ENCODE measurements at regions not wholly inside any gene's neighbourhood (a gene's known extent, or its start where the extent isn't known, plus 50 kb on each side); places are given as distances from the start of the nearest gene placed in this dataset.

- in situ Hi-C loops (cut with HindIII; ENCODE audit: low sequenced_read_pairs), result no loop called here
These were observed 289.6 kb downstream of the SEC61B start for GRCh38 chr9:99511723-99512122.

GRCh38 chr9:99513441-99514112 lies 291.5 kb downstream of the SEC61B start:
- in situ Hi-C loops (cut with HindIII; ENCODE audit: low sequenced_read_pairs), result no loop called here

GRCh38 chr9:99515093-99515492 lies 293.0 kb downstream of the SEC61B start:
- in situ Hi-C loops (cut with HindIII; ENCODE audit: low sequenced_read_pairs), result no loop called here

- in situ Hi-C loops (cut with HindIII; ENCODE audit: low sequenced_read_pairs), result no loop called here
These were observed 294.0 kb downstream of the SEC61B start for GRCh38 chr9:99515895-99516656.

GRCh38 chr9:99516657-99517049 lies 294.6 kb downstream of the SEC61B start:
- in situ Hi-C loops (cut with HindIII; ENCODE audit: low sequenced_read_pairs), result no loop called here

GRCh38 chr9:99523838-99524237 lies 297.8 kb upstream of the NR4A3 start:
- in situ Hi-C loops (cut with HindIII; ENCODE audit: low sequenced_read_pairs), result no loop called here

GRCh38 chr9:99531313-99531712 lies 290.4 kb upstream of the NR4A3 start:
- in situ Hi-C loops (cut with HindIII; ENCODE audit: low sequenced_read_pairs), result no loop called here

- in situ Hi-C loops (cut with HindIII; ENCODE audit: low sequenced_read_pairs), result no loop called here
These were observed 288.3 kb upstream of the NR4A3 start for GRCh38 chr9:99533421-99533820.

GRCh38 chr9:99537996-99538395 lies 283.7 kb upstream of the NR4A3 start:
- in situ Hi-C loops (cut with HindIII; ENCODE audit: low sequenced_read_pairs), result no loop called here

- in situ Hi-C loops (cut with HindIII; ENCODE audit: low sequenced_read_pairs), result no loop called here
These were observed 277.2 kb upstream of the NR4A3 start for GRCh38 chr9:99544526-99544925.

GRCh38 chr9:99549441-99549840 lies 272.2 kb upstream of the NR4A3 start:
- in situ Hi-C loops (cut with HindIII; ENCODE audit: low sequenced_read_pairs), result no loop called here

- in situ Hi-C loops (cut with HindIII; ENCODE audit: low sequenced_read_pairs), result no loop called here
These were observed 265.9 kb upstream of the NR4A3 start for GRCh38 chr9:99555792-99556191.

- in situ Hi-C loops (cut with HindIII; ENCODE audit: low sequenced_read_pairs), result no loop called here
These were observed 264.7 kb upstream of the NR4A3 start for GRCh38 chr9:99556998-99557397.

GRCh38 chr9:99557816-99558215 lies 263.9 kb upstream of the NR4A3 start:
- in situ Hi-C loops (cut with HindIII; ENCODE audit: low sequenced_read_pairs), result no loop called here

- in situ Hi-C loops (cut with HindIII; ENCODE audit: low sequenced_read_pairs), result no loop called here
These were observed 261.9 kb upstream of the NR4A3 start for GRCh38 chr9:99559776-99560175.

GRCh38 chr9:99560561-99560960 lies 261.1 kb upstream of the NR4A3 start:
- in situ Hi-C loops (cut with HindIII; ENCODE audit: low sequenced_read_pairs), result no loop called here

- in situ Hi-C loops (cut with HindIII; ENCODE audit: low sequenced_read_pairs), result no loop called here
These were observed 260.2 kb upstream of the NR4A3 start for GRCh38 chr9:99561509-99561917.

- in situ Hi-C loops (cut with HindIII; ENCODE audit: low sequenced_read_pairs), result no loop called here
These were observed 259.6 kb upstream of the NR4A3 start for GRCh38 chr9:99561961-99562565.

GRCh38 chr9:99563364-99563763 lies 258.3 kb upstream of the NR4A3 start:
- in situ Hi-C loops (cut with HindIII; ENCODE audit: low sequenced_read_pairs), result no loop called here

GRCh38 chr9:99565203-99565602 lies 256.5 kb upstream of the NR4A3 start:
- in situ Hi-C loops (cut with HindIII; ENCODE audit: low sequenced_read_pairs), result no loop called here

- in situ Hi-C loops (cut with HindIII; ENCODE audit: low sequenced_read_pairs), result no loop called here
These were observed 254.2 kb upstream of the NR4A3 start for GRCh38 chr9:99567436-99567835.

- in situ Hi-C loops (cut with HindIII; ENCODE audit: low sequenced_read_pairs), result no loop called here
These were observed 251.8 kb upstream of the NR4A3 start for GRCh38 chr9:99569840-99570239.

All from endothelial cell of hepatic sinusoid (primary cell).